ENCODE measurements at regions not wholly inside any gene's neighbourhood (a gene's known extent, or its start where the extent isn't known, plus 50 kb on each side); places are given as distances from the start of the nearest gene placed in this dataset.

- DNase-seq (ENCODE audit: low read depth in 1 of 2, low spot score in 1 of 2) = no peak
- H3K27me3 ChIP-seq (ENCODE audit: insufficient read depth, poor library complexity, severe bottlenecking) = no peaks in the 10 kb centered on the region
- TF ChIP-seq GABPA (IDR thresholded peaks at IDR 0.05; ENCODE audit: low read depth) (no peak), SPI1 (IDR thresholded peaks at IDR 0.05; ENCODE audit: borderline replicate concordance, low read depth) (no peak), CTCF (IDR thresholded peaks at IDR 0.05; ENCODE audit: insufficient read depth, low read length) (no peak), POLR2AphosphoS5 (IDR thresholded peaks at IDR 0.05; ENCODE audit: low read depth) (no peak)
- TF ChIP-seq, protein P1, sequence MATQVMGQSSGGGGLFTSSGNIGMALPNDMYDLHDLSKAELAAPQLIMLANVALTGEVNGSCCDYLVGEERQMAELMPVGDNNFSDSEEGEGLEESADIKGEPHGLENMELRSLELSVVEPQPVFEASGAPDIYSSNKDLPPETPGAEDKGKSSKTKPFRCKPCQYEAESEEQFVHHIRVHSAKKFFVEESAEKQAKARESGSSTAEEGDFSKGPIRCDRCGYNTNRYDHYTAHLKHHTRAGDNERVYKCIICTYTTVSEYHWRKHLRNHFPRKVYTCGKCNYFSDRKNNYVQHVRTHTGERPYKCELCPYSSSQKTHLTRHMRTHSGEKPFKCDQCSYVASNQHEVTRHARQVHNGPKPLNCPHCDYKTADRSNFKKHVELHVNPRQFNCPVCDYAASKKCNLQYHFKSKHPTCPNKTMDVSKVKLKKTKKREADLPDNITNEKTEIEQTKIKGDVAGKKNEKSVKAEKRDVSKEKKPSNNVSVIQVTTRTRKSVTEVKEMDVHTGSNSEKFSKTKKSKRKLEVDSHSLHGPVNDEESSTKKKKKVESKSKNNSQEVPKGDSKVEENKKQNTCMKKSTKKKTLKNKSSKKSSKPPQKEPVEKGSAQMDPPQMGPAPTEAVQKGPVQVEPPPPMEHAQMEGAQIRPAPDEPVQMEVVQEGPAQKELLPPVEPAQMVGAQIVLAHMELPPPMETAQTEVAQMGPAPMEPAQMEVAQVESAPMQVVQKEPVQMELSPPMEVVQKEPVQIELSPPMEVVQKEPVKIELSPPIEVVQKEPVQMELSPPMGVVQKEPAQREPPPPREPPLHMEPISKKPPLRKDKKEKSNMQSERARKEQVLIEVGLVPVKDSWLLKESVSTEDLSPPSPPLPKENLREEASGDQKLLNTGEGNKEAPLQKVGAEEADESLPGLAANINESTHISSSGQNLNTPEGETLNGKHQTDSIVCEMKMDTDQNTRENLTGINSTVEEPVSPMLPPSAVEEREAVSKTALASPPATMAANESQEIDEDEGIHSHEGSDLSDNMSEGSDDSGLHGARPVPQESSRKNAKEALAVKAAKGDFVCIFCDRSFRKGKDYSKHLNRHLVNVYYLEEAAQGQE (IDR thresholded peaks at IDR 0.05; ENCODE audit: insufficient replicate concordance, low read depth) = no peak
These were observed 128.6 kb upstream of the ACTBL2 start for GRCh38 chr5:57611177-57611576.

GRCh38 chr5:57608542-57608941, 125.9 kb upstream of the ACTBL2 start:
- no peak overlapping the region for H3K27ac ChIP-seq (replicated peaks)
- no peak for DNase-seq (ENCODE audit: low read depth in 1 of 2, low spot score in 1 of 2)
- TF ChIP-seq, protein P1 (IDR thresholded peaks at IDR 0.05; ENCODE audit: insufficient replicate concordance, low read depth) = no peak
- TF ChIP-seq POLR2AphosphoS5 (IDR thresholded peaks at IDR 0.05; ENCODE audit: low read depth) (no peak), SPI1 (IDR thresholded peaks at IDR 0.05; ENCODE audit: borderline replicate concordance, low read depth) (no peak), GABPA (IDR thresholded peaks at IDR 0.05; ENCODE audit: low read depth) (no peak), CTCF (IDR thresholded peaks at IDR 0.05; ENCODE audit: insufficient read depth, low read length) (no peak)
- H3K27me3 ChIP-seq (ENCODE audit: insufficient read depth, poor library complexity, severe bottlenecking) = no peaks in the 10 kb centered on the region
- no peak overlapping the region for H3K4me3 ChIP-seq (replicated peaks; ENCODE audit: insufficient read depth, low read length)

More at GRCh38 chr5:57611177-57611576, 128.6 kb upstream of the ACTBL2 start:
- no peak overlapping the region for H3K27ac ChIP-seq (replicated peaks)
- H3K4me3 ChIP-seq (replicated peaks; ENCODE audit: insufficient read depth, low read length) = no peak overlapping the region

DNA sequence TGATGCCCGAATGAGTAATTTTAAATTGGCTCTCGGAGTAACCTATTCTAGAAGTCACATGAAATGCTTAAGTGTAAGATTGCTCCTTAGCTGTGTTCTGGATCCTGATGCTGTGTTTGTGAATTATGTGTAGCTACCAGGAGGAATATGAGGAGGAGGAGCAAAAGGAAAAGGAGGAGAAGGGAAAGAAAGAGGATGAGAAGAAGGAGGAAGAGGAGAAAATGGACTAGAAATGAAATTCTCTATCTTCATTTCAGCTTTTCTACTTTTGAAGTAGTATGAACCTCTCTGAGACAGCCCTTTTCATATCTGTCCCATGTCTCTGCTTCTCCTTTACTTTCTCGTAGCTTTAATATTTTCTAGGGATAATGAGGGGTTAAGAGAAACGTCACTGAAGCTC, 119.4 kb upstream of the ACTBL2 start:
- Histone ChIP-seq H3K27me3 (ENCODE audit: insufficient read depth, poor library complexity, severe bottlenecking) (no peaks in the 10 kb centered on the region), H3K27ac (replicated peaks) (no peak overlapping the region), H3K4me3 (replicated peaks; ENCODE audit: insufficient read depth, low read length) (no peak overlapping the region)
- TF ChIP-seq GABPA (IDR thresholded peaks at IDR 0.05; ENCODE audit: low read depth) (no peak), CTCF (IDR thresholded peaks at IDR 0.05; ENCODE audit: insufficient read depth, low read length) (no peak), SPI1 (IDR thresholded peaks at IDR 0.05; ENCODE audit: borderline replicate concordance, low read depth) (no peak), POLR2AphosphoS5 (IDR thresholded peaks at IDR 0.05; ENCODE audit: low read depth) (no peak)
- TF ChIP-seq, protein P1 (IDR thresholded peaks at IDR 0.05; ENCODE audit: insufficient replicate concordance, low read depth) = no peak
- DNase-seq (ENCODE audit: low read depth in 1 of 2, low spot score in 1 of 2) = no peak
